GM12878 (cell line): ENCODE measurements at regions not wholly inside any gene's neighbourhood (a gene's known extent, or its start where the extent isn't known, plus 50 kb on each side); places are given as distances from the start of the nearest gene placed in this dataset.

Experiments
- ATAC-seq: fragments of 200-7000 bp; cut with Tn5 transposase; 3 replicates; pipeline ENCODE4 v1.9.1; 2020; ENCODE audit warnings: mild to moderate bottlenecking, moderate library complexity
- BruUV-seq: library from RNA; stranded (reverse); fragments of 400-500 nt; replicated peaks from 2 replicates; lab custom pipeline; 2021; lab: Mats Ljungman, UMichigan
- CTCF ChIA-PET: fragments of 300-600 bp; sonication (Branson Sonifier 250); formaldehyde crosslinking; extraction: SDS; loops from one replicate; lab custom pipeline; 2021; ENCODE audit warnings: inconsistent platforms; lab: Yijun Ruan, JAX
- POLR2A ChIA-PET: fragments of 350-600 bp; formaldehyde crosslinking; extraction: SDS; loops from one replicate; lab custom pipeline; 2021; ENCODE audit warnings: inconsistent platforms; lab: Charles Lee
- RAD21 ChIA-PET: fragments of 300-600 bp; sonication (Branson Sonifier 250); formaldehyde crosslinking; loops from one replicate; lab custom pipeline; 2023; ENCODE audit warnings: antibody characterized with exemption; ENCODE audit not compliant: unreplicated experiment; lab: Charles Lee
- SMC1A ChIA-PET: fragments of 300-600 bp; sonication (Branson Sonifier 250); formaldehyde crosslinking; loops from one replicate; lab custom pipeline; 2023; ENCODE audit not compliant: unreplicated experiment, uncharacterized antibody; lab: Charles Lee
- DNase-seq: peaks from one replicate; pipeline ENCODE4 v3.0.0-alpha.2; 2011; ENCODE audit warnings: low read depth, low spot score
- FAIRE-seq: peaks from 3 replicates; lab custom pipeline; 2011; peaks lifted over from hg19 to GRCh38; lab: Jason Lieb, UNC
- H2AFZ ChIP-seq: 2 replicates; pipeline ENCODE4 v1.6.0; 2011; ENCODE audit warnings: low read depth, low read length, control low read depth; ENCODE audit not compliant: control insufficient read depth
- H3K27ac ChIP-seq: 2 replicates; pipeline ENCODE4 v1.5.1; 2011; ENCODE audit warnings: control low read depth; ENCODE audit not compliant: control insufficient read depth, insufficient read depth
- H3K27me3 ChIP-seq, 2 experiments: replicated peaks in 1 of 2; 2 replicates each; pipeline versions ENCODE4 v1.6.0 to v1.6.1; 2011; ENCODE audit warnings: low read length in 1 of 2; ENCODE audit not compliant: control insufficient read depth in 2 of 2, insufficient read depth in 2 of 2
- H3K36me3 ChIP-seq, 2 experiments: 2 replicates each; pipeline ENCODE4 v1.5.1; 2011; ENCODE audit warnings: low read length in 1 of 2; ENCODE audit not compliant: control insufficient read depth in 2 of 2, insufficient read depth in 2 of 2
- H3K4me1 ChIP-seq: 2 replicates; pipeline ENCODE4 v1.6.1; 2011; ENCODE audit warnings: mild to moderate bottlenecking, low read length, moderate library complexity, mixed read lengths; ENCODE audit not compliant: control insufficient read depth, insufficient read depth
- H3K4me2 ChIP-seq: 2 replicates; pipeline ENCODE4 v1.6.0; 2011; ENCODE audit warnings: control low read depth; ENCODE audit not compliant: control insufficient read depth, insufficient read depth
- H3K4me3 ChIP-seq: fragments of 200-600 bp; sonication (generic); 2 replicates; pipeline ENCODE4 v1.5.1; 2016
- H3K79me2 ChIP-seq: 2 replicates; pipeline ENCODE4 v1.6.0; 2011; ENCODE audit warnings: low read length; ENCODE audit not compliant: control insufficient read depth, insufficient read depth
- H3K9ac ChIP-seq: 2 replicates; pipeline ENCODE4 v1.8.0; 2011; ENCODE audit warnings: low read length, control low read depth, mixed read lengths; ENCODE audit not compliant: control insufficient read depth, insufficient read depth
- H3K9me3 ChIP-seq: replicated peaks from 3 replicates; pipeline ENCODE4 v1.5.1; 2011; ENCODE audit warnings: mild to moderate bottlenecking, low read length; ENCODE audit not compliant: control insufficient read depth, insufficient read depth
- H4K20me1 ChIP-seq: 2 replicates; pipeline ENCODE4 v1.6.0; 2011; ENCODE audit not compliant: control insufficient read depth, insufficient read depth
- CHD4 ChIP-seq: fragments of 200-600 bp; sonication (generic); IDR thresholded peaks from 2 replicates; pipeline ENCODE4 v1.6.1; 2016; ENCODE audit warnings: mild to moderate bottlenecking
- E4F1 ChIP-seq: fragments of 450-650 bp; IDR thresholded peaks from 2 replicates; pipeline ENCODE4 v1.6.1; 2018; ENCODE audit warnings: borderline replicate concordance, mild to moderate bottlenecking; ENCODE audit not compliant: partially characterized antibody
- HDAC2 ChIP-seq: fragments of 200-600 bp; sonication (generic); IDR thresholded peaks from 2 replicates; pipeline ENCODE4 v1.6.1; 2017
- IKZF1 ChIP-seq: fragments of 450-650 bp; conservative IDR thresholded peaks from 2 replicates; pipeline ENCODE4 v1.6.1; 2017; ENCODE audit warnings: antibody characterized with exemption, mild to moderate bottlenecking
- IKZF2 ChIP-seq, 2 experiments: fragments of 450-650 bp; IDR thresholded peaks; 2 replicates each; pipeline ENCODE4 v1.6.1; 2017; ENCODE audit warnings: mild to moderate bottlenecking in 2 of 2, moderate library complexity in 2 of 2
- KDM1A ChIP-seq: fragments of 200-600 bp; sonication (generic); IDR thresholded peaks from 2 replicates; pipeline ENCODE4 v1.6.1; 2016; ENCODE audit warnings: borderline replicate concordance
- MLLT1 ChIP-seq: fragments of 450-650 bp; IDR thresholded peaks from 2 replicates; pipeline ENCODE4 v1.6.1; 2016; ENCODE audit warnings: mild to moderate bottlenecking
- NKRF ChIP-seq: fragments of 450-650 bp; conservative IDR thresholded peaks from 2 replicates; pipeline ENCODE4 v1.6.1; 2017; ENCODE audit warnings: mild to moderate bottlenecking, moderate library complexity
- POLR2A ChIP-seq: IDR thresholded peaks from 2 replicates; pipeline ENCODE4 v1.6.1; 2011; ENCODE audit warnings: low read depth, mild to moderate bottlenecking, low read length
- RCOR1 ChIP-seq: conservative IDR thresholded peaks from 2 replicates; pipeline ENCODE4 v1.6.1; 2012; ENCODE audit warnings: low read depth, low read length, improper control_type of control experiment
- SMAD1 ChIP-seq: fragments of 450-650 bp; IDR thresholded peaks from 2 replicates; pipeline ENCODE4 v1.6.1; 2018; ENCODE audit warnings: mild to moderate bottlenecking, low read depth; ENCODE audit not compliant: partially characterized antibody
- SREBF2 ChIP-seq: IDR thresholded peaks from 2 replicates; pipeline ENCODE4 v1.6.1; 2012; ENCODE audit warnings: mild to moderate bottlenecking, low read length
- YY1 ChIP-seq: IDR thresholded peaks from 2 replicates; pipeline ENCODE4 v1.6.1; 2011; ENCODE audit warnings: low read depth, mild to moderate bottlenecking, low read length
- ZNF592 ChIP-seq: fragments of 450-650 bp; IDR thresholded peaks from 2 replicates; pipeline ENCODE4 v1.6.1; 2017; ENCODE audit warnings: mild to moderate bottlenecking, moderate library complexity
- in situ Hi-C: fragments of 300-500 bp; cut with MboI; formaldehyde crosslinking; loops from 9 replicates; pipeline ENCODE4 v1.14.3; 2018; ENCODE audit warnings: mixed read lengths
- intact Hi-C: fragments of 100-400 bp; cut with micrococcal nuclease; formaldehyde crosslinking; loops from one replicate; pipeline ENCODE4 v1.14.2; 2022; ENCODE audit not compliant: unreplicated experiment

GRCh38 chr4:138802499-138802898 is 213.1 kb upstream of the NOCT start:
- intact Hi-C loops, result no loop called here
- no peak overlapping the region for H2AFZ ChIP-seq
- no peaks in the 10 kb centered on the region; the same call in 1 of the 2 replicates for H4K20me1 ChIP-seq
- CTCF ChIA-PET, result no interaction called here
- H3K4me3 ChIP-seq, result no peak overlapping the region
- H3K4me1 ChIP-seq, result no peaks in the 10 kb centered on the region
- no peak overlapping the region for H3K9ac ChIP-seq
- FAIRE-seq, result no peak
- SMC1A ChIA-PET, result interaction anchor here (0.8 to 1.0 kb wide), 2 partner anchors 12 to 728 kb away, joined by 3 read pairs; no protein-coding TSS in a partner anchor
- RAD21 ChIA-PET, result no interaction called here
- no peak for TF ChIP-seq IKZF2 (IDR thresholded peaks at IDR 0.05)
- TF ChIP-seq POLR2A, result no peak
- TF ChIP-seq E4F1, result no peak
- TF ChIP-seq HDAC2, result no peak
- TF ChIP-seq ZNF592, result no peak
- TF ChIP-seq NKRF, result no peak
- no peak for TF ChIP-seq MLLT1
- TF ChIP-seq KDM1A, result no peak
- no peak for TF ChIP-seq IKZF1
- TF ChIP-seq CHD4, result no peak
- TF ChIP-seq SMAD1, result no peak
- no peak for TF ChIP-seq RCOR1
- TF ChIP-seq SREBF2, result no peak
- TF ChIP-seq YY1, result no peak
- H3K27ac ChIP-seq, result no peak overlapping the region
- POLR2A ChIA-PET, result no interaction called here
- no peaks in the 10 kb centered on the region for H3K36me3 ChIP-seq
- in situ Hi-C loops, result no loop called here
- no peak for DNase-seq
- no peaks in the 10 kb centered on the region for H3K79me2 ChIP-seq
- ATAC-seq, result no peak
- H3K27me3 ChIP-seq, result no peaks in the 10 kb centered on the region
- no peaks in the 10 kb centered on the region for H3K9me3 ChIP-seq
- H3K4me2 ChIP-seq, result no peak overlapping the region
- no TSS peak for BruUV-seq
